ENCODE measurements at regions not wholly inside any gene's neighbourhood (a gene's known extent, or its start where the extent isn't known, plus 50 kb on each side); places are given as distances from the start of the nearest gene placed in this dataset.
"Not testable (repeated sequence)": the region's sequence is repeated elsewhere in the genome, so short reads cannot be mapped to it uniquely, and the experiment has no call there.

DNA sequence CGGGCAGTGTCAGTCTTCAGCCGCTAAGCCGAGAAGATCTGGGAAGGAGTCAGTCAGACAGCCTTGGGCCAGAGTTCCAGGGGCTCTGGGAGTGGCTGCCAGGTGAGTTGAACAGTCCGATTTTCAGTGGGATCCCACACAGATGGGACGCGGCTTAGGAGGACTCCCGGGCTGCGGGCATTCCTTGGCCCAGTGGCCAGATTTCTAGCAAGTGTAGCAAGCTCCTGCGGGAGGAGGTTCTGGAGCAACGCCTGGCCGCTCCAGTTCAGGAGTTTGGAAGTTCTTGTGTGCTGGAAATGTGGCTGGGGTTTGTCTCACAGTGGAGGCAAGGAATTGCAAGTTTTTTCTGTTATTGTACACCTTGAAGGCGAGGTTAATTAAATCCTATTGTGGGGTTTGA, 414.0 kb upstream of the EPHA7 start:
- TF ChIP-seq, protein P1, sequence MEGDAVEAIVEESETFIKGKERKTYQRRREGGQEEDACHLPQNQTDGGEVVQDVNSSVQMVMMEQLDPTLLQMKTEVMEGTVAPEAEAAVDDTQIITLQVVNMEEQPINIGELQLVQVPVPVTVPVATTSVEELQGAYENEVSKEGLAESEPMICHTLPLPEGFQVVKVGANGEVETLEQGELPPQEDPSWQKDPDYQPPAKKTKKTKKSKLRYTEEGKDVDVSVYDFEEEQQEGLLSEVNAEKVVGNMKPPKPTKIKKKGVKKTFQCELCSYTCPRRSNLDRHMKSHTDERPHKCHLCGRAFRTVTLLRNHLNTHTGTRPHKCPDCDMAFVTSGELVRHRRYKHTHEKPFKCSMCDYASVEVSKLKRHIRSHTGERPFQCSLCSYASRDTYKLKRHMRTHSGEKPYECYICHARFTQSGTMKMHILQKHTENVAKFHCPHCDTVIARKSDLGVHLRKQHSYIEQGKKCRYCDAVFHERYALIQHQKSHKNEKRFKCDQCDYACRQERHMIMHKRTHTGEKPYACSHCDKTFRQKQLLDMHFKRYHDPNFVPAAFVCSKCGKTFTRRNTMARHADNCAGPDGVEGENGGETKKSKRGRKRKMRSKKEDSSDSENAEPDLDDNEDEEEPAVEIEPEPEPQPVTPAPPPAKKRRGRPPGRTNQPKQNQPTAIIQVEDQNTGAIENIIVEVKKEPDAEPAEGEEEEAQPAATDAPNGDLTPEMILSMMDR (IDR thresholded peaks at IDR 0.05), result not testable (repeated sequence)
- TF ChIP-seq POLR2A, EP300 (IDR thresholded peaks at IDR 0.05): not testable (repeated sequence)

Data from tibial nerve (tissue), 4 donors.